Sciatic nerve (tissue), 2 donors: ENCODE measurements at regions not wholly inside any gene's neighbourhood (a gene's known extent, or its start where the extent isn't known, plus 50 kb on each side); places are given as distances from the start of the nearest gene placed in this dataset.
"Not testable (repeated sequence)": the region's sequence is repeated elsewhere in the genome, so short reads cannot be mapped to it uniquely, and the experiment has no call there.

ENCODE experiments used
- ATAC-seq: fragments of 200-7000 bp; cut with Tn5 transposase; one replicate; pipeline ENCODE4 v1.9.1; 2020; ENCODE audit warnings: mild to moderate bottlenecking, moderate library complexity
- DNase-seq: peaks from one replicate; pipeline ENCODE4 v3.0.0-alpha.2; 2020; ENCODE audit warnings: low spot score
- intact Hi-C: fragments of 100-400 bp; cut with DNase I; formaldehyde crosslinking; loops from one replicate; pipeline ENCODE4 v1.14.2; 2022
- donor health status: DM: no; HTN: no; CAD: no.
- donor health status: DM: no; HTN: no; CAD: no.

DNA sequence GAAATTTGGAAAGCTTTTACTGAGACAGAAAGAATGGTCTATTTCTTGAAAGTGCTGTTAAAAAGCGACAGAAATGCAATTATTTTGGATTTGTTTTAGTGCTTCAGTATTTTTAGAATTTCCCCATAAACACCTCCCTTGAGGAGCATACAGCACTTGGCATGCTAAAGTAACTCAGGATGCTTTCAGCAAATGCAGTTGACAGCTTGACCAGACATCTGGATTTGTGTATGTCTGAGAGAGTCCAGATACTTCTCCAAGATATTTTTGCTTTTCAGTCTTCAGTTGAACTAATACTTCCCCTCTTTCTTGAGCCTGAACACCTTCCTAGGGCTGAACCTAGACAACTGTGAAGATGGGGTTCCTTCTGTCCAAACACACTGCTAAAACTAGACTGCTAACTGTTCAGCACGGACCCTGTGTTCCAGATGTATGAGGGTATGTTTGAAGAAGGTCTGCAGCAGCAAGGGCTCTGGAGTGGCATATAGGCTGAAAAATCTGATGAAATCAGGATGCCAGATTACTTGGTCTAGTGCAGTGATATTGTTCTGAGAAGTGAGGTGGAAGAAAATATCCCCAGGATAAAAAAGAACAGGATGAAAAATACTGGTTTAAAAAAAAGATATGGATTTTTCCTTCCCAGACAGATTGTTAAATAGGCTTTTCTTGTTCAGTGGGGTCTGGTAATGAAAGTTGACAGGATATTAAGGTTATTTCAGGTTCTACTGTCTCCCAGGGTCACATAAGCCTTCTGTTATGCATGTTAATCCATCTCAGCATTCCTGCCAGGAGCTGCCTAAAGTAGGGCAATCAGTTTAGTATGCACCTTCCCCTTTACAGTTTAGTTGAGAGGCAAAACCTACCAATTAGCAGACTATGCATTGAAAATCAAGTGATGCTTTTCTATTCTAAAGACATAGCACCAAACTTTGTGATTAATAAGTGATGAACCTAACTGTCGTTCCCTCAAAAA lies 516.9 kb upstream of the TBL1XR1 start:
- no peak for DNase-seq
- no peak for ATAC-seq
- intact Hi-C loops: no loop called here

DNA sequence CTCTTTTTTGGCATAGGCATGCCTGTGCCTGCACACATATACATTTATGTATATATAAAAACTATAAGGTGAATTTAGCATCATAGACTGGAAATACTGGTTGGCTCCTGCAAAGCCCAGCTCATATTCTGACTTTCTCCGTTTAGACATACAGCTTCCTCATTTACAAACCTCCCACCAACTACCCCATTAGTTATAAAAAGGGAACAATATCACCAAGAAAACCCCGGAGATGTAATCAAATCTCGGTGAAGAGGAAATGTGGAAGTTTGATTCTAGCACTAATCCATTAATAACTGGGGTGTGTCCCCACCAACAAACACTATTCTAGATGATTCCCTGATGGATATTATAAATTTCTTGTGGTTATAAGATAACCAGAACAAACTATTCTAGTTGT lies 517.7 kb upstream of the TBL1XR1 start:
- intact Hi-C loops: no loop called here
- ATAC-seq (no peak), DNase-seq (no peak)

GRCh38 chr3:177715980-177716379 lies 518.7 kb upstream of the TBL1XR1 start:
- ATAC-seq: no peak
- intact Hi-C loops: no loop called here
- DNase-seq: no peak

DNA sequence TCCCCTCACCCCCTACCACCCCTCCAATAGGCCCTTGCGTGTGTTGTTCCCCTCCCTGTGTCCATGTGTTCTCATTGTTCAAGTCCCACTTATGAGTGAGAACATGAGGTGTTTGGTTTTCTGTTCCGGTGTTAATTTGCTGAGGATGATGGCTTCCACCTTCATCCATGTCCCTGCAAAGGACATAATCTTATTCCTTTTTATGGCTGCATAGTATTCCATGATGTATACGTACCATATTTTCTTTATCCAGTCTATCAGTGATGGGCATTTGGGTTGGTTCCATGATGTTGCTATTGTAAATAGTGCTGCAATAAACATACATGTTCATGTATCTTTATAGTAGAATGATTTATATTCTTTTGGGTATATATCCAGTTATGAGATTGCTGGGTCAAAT lies 523.6 kb upstream of the TBL1XR1 start:
- ATAC-seq, DNase-seq, intact Hi-C loops: not testable (repeated sequence)

DNA sequence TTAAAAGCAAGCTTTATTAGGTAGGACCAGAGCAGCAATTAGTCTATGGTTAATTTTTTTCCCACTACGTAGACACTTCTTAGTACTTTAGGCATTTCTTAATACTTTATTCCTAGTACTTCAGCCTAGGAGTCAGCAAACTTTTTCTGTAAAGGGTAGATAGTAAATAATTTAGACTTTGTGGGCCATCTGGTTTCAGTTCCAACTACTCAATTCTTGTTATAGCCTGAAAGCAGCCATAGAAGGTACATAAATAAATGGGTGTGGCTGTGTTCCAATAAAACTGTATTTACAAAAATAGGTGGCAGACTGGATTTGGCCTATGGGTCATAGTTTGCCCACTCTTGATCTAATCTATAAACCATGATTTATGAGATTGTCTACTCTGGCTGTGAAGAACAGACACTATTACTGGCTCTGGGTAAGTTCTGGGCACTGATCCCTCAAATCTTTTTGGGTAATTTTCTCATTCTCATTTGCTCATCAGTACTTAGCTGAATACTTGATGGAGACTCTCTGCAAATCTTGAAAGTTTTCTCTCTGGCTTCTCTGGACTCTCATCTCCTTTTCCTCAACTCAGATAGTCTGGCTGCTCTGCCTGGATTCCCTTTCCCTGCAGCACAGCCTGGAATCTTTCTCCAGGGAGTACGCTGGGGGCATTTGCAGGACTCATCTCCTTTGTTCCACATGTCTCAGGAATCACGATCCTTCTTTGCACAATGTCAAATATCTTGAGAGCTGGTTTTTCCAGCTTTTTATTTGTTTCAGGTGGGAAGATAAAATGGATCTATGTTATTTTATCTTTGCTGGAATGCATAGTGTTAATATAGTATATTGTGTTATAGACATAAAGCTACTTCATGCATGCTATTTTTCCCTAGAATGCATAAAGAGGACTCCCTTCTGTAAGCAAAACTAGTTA lies 524.8 kb upstream of the TBL1XR1 start:
- intact Hi-C loops: no loop called here
- ATAC-seq (no peak), DNase-seq (no peak)

DNA sequence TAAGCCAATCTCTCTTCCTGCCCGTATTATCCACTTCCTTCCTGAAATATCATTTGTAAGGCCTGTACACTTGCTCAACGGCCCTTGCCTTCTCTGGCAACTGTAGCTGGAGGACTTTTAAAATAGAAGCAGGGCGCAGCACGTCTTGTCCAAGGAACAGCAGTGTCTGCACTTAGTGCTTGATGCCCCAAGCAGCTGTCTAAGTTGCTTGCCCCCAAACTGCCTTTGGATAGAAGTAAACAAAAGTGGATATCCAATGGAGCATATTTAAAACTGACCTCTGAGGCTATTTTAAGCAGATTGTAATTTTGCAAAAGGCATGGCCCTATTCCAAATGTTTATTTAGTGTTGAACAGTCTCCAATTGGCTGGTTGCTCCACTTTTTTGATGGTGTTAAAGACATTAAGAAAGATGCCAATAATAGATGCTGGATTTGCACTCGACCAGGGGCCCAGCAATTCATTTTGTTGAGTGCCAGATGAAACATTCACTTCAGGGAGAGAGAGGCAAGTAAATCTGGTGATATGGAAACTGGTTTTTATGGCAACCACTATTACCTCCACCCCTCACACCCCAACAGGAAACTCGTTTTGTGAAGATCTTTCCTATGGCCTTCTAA lies 526.8 kb upstream of the TBL1XR1 start:
- ATAC-seq (peak; percentile 88), DNase-seq (peak; percentile 65)
- intact Hi-C loops: no loop called here

- ATAC-seq (no peak), DNase-seq (no peak)
- intact Hi-C loops: no loop called here
These were observed 527.9 kb upstream of the TBL1XR1 start for GRCh38 chr3:177725165-177725564.

DNA sequence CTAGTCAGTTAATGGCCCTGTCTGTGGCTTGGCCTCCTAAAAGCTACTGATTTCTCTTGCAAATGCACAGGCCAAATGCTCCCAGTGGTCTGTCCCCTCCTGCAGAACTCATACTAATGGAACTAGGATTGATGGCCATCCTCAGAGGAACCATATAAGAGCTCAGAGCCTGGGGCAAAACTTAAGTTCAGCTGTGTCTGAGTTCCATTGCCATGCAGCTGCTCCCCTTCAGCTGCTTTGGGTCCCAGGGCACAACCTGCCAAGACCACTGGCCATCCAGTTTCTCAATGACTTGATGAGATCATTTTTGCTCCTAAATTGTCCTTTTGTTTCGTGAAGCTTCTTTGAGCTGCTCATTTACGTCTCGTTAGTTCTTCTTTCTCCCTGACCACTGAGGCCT lies 529.5 kb upstream of the TBL1XR1 start:
- no peak for ATAC-seq
- no peak for DNase-seq
- intact Hi-C loops: no loop called here

- intact Hi-C loops: no loop called here
- ATAC-seq (peak; percentile 97), DNase-seq (peak; percentile 86)
These were observed 532.8 kb upstream of the TBL1XR1 start for GRCh38 chr3:177729956-177730681.

DNA sequence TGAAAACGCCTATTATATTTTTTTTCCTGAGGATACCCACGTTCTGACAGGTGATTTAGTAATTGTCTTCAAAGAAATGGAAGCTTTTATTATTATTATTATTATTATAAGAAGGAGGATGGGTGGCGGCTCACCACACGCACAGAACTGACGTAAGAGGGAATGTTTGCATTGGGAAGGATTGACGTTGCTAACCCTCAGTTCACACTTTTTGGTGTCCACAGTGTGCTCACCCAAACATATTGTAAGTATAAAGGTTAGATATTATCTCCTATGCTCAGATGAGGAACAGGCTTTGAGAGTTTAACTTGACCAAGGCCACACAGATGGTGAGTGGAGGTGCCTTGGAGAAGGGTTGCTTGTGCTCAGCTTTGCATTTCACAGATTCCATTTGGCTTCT lies 533.5 kb upstream of the TBL1XR1 start:
- ATAC-seq: no peak
- no peak for DNase-seq
- intact Hi-C loops: no loop called here

DNA sequence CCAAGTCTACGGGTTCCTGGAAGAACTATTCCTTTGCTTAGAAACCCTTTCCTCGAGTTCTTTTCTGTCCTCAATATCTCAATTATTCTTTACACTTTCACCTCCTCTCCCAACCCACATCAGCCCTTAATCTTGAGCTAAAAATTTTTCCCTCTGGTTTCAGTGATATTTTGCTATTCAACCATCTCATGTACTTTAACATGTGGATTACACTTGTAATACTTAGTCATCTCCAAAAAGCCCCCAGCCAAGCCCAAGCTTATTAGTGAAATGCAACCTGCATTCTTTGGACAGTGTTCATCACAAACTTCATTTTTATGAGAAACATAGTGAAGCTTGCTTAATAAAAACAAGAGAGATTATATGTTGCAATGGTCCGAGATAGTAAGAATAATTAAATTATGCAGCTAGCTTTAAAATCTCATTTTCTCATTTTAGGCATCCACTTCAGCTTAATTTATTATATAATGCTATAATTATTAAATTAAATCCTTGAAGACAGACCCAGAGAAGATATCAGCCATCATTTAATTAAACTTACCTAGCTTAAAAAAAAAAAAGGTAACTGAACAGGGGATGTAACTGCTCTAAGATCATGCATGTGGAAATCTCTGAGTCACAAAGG lies 534.5 kb upstream of the TBL1XR1 start:
- intact Hi-C loops: no loop called here
- DNase-seq: no peak
- ATAC-seq: no peak

DNA sequence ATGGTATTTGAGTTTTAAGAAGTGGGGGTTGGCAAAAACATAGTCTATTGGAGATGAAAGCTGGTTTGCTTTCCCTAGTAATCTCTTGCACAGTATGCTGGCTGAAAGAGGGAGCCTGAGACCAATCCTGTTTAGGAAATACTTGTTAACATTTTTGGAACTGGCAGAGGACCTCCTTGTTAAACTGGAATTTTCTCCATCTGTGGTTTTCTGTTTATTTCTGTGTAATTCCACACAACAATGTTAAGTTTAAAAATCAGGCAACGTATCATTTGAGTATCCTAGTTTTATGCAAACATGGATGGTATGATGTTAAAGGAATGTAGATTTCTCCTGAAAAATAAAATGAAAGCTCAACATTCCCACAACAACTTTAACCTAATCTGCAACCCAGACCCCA lies 536.0 kb upstream of the TBL1XR1 start:
- ATAC-seq (no peak), DNase-seq (no peak)
- intact Hi-C loops: no loop called here

DNA sequence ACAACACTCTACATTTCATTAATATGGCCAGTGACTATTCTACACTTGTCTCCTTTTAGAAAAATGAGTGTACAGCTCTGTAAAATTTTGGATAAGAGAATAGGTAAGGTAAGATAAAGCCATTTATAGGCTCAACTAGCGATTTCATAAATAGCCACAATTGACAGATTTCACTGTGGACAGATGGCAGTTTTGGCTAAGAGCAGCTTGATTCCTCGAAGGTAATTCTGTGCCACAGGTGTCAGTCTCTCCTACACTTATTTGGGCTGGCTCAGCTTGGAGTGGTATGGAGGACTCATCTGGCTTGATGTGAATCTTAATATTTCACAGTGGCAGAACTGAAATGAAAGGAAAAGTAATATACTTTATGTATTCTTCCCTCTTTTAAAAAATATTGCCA lies 536.7 kb upstream of the TBL1XR1 start:
- ATAC-seq (no peak), DNase-seq (no peak)
- intact Hi-C loops: no loop called here

DNA sequence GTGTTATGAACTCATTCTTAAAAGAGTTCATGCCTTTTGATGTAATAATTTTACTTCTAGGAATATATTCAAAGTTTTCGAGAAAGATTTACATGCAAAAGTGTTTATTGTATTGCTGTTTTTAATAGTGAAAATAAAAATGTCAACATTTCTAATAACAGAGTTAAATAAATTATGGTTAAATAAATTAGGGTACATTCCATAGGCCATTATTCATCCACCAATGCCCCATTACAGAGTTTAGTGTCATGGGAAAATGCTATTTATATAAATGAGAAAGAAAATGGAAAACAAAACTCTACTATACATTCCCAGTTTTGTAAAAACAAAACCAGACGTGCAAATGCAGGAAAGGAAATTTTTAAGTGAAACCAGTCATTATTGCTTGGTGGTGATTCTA lies 538.1 kb upstream of the TBL1XR1 start:
- DNase-seq: no peak
- no peak for ATAC-seq
- intact Hi-C loops: no loop called here

DNA sequence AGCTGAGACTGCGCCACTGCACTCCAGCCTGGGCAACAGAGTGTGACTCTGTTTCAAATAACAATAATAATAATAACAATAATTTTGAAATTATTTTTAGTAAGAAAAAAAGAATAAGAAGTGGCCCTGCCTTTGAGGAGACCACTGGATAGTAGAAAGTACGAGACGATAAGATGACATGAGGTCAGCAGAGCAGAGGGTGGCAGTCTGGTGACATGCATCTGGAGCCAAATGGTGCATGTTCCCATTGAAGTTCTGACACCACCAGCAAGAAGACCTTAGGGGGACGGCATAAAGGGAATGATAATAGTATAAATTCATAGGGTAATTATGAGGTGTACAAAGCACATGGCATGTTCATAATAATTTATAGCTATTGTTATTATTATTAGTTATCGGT lies 542.2 kb upstream of the TBL1XR1 start:
- intact Hi-C loops: no loop called here
- DNase-seq (no peak), ATAC-seq (no peak)

GRCh38 chr3:177740254-177740653 lies 543.0 kb upstream of the TBL1XR1 start:
- intact Hi-C loops: no loop called here

GRCh38 chr3:177742273-177742672 lies 545.0 kb upstream of the TBL1XR1 start:
- intact Hi-C loops: no loop called here
- ATAC-seq (no peak), DNase-seq (no peak)

More at GRCh38 chr3:177740254-177740653, 543.0 kb upstream of the TBL1XR1 start:
- no peak for DNase-seq
- no peak for ATAC-seq

DNA sequence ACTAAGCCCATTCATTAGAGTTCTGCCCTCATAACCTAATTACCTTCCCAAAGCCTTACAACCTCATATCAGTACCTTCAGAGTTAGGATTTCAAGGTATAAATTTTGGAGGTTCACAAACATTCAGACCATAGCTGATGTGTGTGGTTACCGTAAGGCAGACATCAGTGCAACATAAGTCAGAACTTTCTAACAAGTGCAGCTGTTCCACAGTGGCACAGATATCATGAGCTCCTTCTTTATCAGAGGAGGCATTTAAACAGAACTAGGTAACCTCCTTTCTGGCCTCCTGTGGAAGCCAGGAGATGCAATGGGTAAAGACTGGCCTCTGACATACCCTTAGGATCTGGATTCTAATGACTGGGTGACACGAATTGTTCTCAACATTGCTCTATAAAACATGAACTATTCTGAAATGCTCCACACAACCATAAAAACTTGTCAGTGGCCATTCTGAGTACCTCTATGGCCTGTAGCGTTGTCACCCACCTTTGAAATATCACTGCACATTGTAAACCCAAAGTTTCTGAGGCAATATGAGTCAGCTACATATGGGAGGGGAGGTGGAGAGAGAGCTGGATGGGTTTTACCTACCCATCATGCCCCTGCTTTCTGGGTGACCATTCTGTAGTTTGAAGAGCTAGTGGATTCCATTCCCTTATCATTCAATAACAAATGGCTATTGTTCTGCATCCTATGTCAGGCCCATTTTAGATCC lies 546.0 kb upstream of the TBL1XR1 start:
- DNase-seq (no peak), ATAC-seq (no peak)
- intact Hi-C loops: no loop called here
